ENCODE measurements at regions not wholly inside any gene's neighbourhood (a gene's known extent, or its start where the extent isn't known, plus 50 kb on each side); places are given as distances from the start of the nearest gene placed in this dataset.

DNA sequence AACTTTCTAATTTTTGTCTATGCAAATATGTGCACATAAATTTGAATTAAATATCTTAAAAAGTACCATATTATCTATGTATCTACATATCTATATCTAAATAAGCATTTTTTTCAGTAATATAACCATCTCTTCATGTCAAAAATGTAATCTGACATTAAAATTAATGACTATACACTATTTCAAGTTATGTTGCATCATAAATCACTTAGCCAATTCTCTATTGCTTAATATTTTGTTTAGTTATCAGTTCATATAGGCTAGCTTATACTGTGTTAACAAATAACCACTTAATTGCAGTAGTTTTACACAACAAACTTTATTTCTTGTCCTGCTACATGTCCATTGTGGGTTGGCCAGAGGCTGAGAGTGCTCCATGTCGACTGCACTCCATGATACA is 360.8 kb downstream of the EPM2A start:
- no peak for DNase-seq

DNA sequence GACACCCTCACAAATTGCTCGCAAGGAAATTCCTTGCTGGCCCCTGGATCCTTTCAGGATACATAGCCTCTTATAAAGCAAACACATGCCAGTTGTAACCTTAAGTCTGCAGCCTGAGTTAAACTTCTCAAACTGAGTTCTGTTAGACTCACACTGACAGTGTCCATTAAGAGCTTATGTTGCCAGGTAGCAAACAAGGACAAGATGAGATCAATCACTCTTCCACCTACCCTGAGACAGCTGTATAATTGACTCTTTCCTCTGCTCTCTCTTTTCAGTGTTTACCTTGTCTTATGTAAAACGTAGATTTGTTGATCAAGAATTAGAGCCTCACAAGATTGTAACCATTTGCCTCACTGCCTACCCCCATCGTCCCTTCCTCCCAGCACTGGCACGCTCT is 359.8 kb downstream of the EPM2A start:
- peak; percentile 37 for DNase-seq

DNA sequence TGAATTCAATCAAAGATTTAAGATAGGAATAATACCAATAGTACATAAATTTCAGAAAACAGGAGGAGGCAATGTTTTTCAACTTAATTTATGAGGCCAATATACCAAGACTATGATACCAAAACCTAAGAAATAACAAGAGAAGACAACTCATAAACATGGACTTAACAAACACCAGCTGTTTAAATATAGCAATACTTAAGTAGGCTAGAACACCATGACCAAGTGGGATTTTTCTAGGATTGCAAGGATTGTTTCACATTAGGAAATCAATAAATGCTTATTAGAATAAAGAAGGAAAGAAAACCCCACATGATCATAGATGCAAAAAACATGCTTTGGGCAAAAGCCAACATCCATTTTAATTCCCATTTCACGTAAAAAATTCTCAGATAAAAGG is 355.1 kb downstream of the EPM2A start:
- DNase-seq = no peak

DNA sequence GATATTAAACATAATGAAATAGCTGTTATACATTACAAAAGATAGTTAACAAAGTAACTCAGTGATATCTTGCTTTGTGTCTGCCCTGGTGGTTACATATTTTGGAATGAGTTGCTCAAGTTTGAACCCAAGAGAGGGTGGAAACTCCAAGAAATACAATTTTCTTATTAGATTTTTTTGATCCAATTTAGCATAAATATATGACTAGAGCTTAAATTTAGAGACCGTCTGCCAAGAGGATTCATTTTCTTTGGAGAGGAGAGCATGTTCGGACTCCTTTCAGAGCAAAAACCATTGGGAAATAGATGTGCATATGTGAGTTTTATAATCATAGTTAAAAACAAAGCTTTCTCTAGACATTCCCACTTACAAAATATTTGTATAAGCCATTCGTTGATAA is 353.4 kb downstream of the EPM2A start:
- DNase-seq = no peak

DNA sequence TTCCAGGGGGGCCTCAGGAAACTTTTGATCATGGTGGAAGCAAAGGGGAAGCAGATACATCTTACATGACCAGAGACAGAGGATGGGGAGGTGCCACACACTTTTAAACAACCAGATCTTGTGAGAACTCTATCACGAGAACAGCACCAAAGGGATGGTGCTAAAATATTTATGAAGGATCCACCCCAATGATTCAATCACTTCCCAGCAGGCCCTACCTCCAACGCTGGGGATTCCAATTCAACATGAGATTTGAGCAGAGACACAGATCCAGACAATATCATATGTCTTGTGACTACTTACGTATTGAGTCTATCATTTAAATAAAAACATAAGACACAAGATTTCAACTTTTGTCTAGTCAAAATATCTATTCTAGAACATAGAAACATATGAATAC is 351.9 kb downstream of the EPM2A start:
- DNase-seq = no peak

DNA sequence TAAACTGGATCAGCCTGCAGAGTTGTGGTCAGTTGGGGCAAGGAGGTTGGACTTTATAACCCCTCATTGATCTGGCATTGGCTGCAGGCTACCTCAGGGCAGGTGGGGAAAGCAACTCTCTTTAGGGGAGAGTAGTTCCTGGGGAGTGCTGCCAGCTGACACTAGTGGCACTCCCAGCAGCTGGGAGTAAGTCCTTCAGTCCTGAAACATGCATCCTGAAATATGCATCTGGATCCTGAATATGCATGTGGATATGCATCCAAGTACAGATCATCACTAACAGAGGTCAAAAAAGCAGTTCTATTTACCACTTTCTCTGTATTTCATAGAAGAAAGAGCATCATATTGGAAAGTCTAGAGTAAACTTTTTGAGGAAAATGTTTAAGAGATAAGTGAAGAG is 350.8 kb downstream of the EPM2A start:
- no peak for DNase-seq

DNA sequence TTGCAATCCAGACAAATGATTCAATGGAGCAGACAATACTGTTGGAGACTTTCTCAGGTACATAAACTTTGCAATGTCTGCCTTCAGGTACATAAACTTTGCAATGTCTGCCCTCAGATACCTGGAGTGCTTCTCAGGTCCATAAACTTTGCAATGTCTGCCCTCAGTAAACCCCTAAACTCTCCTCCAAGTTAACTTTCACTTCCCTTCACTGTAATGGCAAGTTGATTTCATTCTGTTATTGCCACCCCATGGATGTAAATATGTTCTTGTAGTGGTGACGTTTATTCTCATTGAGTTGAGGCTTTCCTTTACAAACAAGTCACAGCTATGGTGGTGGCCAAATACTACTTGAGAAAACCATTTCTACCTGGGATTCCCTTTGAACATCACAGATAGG is 338.8 kb downstream of the EPM2A start:
- no peak for DNase-seq

DNA sequence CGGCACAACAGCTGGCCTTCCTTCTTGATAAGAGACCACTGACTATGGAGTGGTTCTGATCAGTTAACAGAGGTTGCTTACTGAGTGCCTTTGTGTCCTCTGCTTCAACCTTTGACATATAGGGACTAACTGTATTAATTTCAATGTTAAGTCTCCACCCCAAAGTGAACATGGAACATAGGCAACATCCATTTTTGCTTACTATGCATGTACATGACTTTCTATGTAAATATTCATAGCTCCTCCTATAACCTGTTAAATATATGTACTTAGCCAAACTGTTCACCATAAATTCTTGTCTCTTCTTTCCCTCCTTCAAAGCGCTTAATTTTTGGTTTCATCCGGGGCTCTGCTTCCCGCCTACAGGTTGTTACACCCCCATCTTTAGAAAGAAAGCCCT is 334.8 kb downstream of the EPM2A start:
- no peak for DNase-seq

DNA sequence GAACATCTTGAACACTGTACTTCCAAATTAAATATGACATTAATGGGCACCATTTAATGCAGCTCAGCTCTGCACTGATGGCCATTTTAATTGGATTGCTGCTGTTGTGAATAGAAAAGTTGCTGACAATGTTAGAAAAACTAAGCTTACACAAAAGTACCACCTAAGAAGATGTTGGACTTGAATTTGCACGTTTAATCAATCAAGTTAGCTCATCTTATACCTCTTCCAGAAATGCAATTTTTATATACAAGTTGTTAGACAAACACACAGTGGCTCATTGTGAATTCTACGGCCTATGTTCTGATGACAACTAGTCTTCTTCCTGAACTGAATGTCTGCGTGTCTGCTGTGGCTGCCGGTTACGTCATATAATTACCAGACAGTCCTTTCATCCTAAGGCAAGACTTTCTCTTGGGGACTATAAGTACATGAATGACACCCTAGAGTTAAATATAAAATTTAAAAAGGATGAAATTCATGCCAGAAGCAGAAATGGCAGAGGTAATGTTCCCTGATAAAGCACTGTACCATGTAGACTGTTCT is 330.2 kb downstream of the EPM2A start:
- no peak for DNase-seq

DNA sequence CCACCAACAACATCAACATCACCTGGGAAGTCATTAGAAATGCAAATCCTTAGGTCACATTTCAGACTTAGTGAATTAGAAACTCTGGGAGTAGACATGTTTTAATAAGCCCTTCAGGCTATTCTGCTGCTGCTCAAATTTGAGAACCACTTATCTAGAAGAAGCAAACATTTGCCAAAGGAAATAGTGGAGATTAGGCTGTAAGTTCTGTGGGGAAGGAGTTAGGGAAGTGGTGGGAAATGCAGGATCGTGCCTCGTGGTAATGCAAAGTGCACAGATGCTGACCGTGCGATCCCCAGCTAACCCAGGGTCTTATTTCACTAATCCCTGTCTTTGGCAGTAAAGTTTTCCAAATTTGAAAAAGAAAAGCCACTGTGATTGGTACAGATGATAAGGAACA is 328.5 kb downstream of the EPM2A start:
- DNase-seq = no peak

DNA sequence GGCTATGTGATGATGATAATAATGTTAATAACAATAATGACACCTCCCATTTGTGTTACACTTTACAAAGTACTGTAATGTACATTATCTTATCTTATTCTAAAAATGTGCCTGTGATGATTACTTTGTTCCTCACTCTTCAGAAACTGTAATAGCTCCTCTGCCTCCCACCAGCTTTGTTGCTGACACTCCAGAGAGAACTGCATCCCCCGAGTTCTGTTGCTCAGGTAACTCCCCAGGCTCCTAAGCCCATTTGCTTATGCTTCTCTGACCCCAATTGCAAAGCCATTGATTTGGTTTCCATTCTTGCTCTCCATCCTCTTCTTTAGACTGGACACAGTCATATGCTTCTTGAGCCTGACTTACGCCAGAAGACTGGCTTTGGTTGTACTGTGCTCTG is 319.7 kb downstream of the EPM2A start:
- no peak for DNase-seq

DNA sequence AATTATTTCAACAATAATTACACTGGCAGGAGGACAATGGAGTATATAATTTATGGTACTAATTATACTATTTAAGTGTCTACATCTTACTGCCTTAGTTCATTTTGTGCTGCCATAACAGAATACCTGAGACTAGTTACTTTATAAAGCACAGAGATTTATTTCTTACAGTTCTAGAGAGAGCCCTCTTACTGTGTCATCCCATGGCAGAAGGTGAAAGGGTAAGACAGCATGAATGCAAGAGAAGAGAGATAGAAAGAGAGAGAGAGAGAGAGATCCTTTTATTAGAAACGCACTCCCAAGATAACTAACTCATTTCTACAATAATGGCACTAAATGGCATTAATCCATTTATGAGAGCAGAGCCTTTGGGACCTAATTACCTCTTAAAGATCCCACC is 314.7 kb downstream of the EPM2A start:
- DNase-seq = peak; percentile 80

DNA sequence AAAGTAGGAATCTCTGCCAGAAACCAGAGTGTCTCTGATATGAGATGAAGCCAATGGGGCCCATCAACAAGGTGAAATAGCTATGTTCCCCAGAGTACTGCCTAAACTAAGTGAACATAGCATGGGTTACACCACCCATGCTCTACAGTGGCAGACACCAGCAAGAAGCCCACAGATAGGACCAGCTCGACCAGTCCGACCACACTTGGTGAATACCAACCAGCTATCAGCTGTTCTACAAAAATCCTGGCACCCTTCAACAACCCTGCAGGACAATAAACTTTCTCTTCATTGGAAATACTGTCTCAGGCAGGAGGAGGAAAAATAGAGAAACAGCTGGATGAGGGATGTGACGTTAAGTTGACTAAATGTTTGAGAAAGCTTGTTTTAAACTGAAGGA is 311.4 kb downstream of the EPM2A start:
- DNase-seq = no peak

DNA sequence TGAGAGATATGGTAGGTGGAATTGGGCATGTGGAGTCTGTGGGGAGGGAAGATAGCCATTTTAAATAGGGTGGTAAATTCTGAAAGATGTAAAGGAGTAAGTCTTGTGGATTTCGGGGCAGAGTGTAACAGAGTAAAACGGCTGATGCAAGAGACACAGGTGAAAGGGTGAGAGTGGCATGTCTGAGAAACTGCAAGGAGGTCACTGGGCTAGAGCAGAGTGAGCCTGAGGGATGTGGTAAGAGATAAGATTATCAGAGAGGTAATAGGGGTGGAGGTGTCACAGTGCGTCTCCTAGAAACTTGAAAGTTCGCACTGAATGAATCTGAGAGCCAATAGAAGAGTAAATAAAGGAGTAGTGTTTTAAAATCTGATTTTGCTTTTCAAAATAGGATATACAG is 308.1 kb downstream of the EPM2A start:
- DNase-seq = no peak

DNA sequence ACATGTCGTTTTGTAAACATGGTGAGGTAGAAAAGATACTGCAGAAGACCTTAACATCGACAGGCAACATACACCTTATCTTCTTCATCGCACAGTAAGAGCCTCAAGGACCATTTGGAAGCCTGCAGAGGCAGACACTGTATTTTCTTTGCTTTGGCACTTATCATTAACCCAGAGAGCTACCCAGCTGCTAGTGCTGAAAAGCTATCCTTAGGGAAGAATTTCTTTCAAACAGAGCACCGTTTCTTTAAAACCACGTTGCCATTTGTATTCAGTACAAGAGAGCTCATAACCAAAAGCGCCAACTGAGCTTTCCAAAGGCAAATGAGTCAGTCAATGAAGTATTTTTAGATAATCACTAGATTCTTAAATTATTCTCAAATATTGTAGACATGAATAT is 306.6 kb downstream of the EPM2A start:
- DNase-seq = no peak

DNA sequence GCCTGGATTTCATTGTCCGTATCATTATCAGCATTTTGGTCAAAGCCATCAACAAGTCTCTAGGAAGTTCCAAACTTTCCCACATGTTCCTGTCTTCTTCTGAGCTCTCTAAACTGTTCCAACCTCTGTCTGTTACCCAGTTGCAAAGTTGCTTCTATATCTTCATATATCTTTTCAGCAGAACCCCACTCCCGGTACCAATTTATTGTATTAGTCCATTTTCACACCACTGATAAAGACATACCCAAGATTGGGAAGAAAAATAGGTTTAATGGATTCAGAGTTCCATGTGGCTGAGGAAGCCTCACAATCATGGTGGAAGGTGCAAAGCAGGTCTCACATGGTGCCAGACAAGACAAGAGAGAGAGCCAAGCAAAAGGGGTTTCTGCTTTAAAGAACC is 293.2 kb downstream of the EPM2A start:
- DNase-seq = no peak

DNA sequence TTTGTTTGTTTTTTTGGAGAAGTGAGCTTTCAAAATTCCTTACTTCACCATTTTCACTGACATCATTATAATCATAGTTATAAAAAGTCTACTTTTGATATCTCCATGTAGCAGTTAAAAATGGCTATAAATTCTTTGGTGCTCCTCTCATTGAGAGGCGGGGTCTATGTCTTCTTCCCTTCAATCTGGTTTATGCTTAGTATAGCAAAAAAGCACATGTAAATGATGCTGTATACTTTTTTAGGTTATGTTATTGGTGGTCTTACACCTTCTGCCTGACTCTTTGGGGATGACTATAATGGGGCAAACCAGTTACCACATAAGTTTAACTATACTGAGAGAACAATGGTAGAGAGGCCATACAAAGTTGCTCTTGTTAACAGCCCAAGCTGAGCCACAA is 289.6 kb downstream of the EPM2A start:
- DNase-seq = no peak

DNA sequence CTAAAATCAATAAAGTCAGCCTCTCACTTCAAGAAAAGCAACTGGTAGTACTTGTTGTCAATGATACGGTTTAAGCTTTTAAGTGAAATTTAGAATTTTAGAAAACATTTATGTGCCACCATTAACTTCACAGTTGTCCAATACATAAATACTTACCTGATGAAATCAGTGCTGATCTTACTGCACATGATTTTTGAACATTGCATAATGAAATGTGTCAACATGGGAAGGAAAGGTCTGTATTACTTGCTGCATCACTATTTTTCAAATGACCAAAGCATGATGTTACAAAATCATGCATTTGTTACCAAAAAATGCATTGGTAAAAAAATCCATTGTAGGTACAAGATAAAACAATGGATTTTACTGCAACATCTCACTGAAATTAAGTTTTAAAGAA is 284.3 kb downstream of the EPM2A start:
- no peak for DNase-seq

DNA sequence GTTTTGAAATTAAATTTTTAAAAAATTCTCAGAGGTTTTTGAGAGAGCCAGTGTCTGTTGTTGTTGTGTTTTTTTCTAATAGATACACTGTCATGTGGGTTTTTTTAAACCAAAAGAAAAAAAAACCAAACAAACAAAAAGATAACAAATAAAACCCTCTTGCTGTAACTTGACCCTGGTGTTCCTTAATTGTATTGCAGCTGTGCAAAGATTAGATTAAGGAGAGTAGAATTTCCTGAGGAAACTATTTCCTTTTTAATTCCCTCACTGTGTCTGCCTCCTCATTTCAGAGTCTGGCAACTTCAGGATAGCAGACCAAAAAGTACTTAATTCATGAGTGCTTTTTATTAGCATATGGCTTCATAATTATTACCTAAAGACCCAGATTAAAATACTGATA is 281.9 kb downstream of the EPM2A start:
- no peak for DNase-seq

DNA sequence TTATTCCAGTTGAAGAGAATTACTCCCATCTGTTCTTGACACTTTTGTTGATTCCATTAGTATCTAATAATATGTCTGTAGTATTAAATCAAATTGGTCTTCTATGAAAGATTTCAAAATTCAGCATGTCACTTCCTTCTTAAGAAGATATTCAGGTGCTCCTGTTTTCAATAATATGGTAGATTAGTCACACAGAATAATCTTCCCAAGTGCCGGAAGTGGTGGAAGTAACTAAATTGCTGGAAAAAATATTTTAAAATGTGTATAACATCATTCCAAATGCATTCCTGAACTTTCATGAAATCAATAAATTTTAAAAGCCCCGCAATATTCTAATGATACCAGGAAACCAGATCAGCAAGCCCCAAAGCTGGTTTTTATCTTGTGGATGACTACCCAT is 281.3 kb downstream of the EPM2A start:
- DNase-seq = no peak

DNA sequence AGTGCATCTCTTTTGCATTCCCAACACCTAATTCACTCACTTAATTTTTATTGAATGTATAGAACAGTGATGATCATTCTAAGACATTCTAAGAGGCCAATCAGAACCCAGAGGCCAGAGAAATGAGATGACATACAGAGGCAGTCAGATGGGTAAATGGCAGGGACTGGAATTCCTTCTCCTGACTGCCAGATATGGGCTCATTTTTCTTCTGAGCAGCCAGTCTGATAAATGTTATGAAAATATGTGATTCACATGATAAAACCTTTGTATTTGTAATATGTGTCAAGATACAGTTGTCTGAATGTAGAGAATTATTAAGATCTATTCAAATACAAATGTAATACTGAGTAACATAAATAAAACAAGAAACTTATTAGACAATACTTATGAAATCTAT is 277.8 kb downstream of the EPM2A start:
- DNase-seq = no peak

DNA sequence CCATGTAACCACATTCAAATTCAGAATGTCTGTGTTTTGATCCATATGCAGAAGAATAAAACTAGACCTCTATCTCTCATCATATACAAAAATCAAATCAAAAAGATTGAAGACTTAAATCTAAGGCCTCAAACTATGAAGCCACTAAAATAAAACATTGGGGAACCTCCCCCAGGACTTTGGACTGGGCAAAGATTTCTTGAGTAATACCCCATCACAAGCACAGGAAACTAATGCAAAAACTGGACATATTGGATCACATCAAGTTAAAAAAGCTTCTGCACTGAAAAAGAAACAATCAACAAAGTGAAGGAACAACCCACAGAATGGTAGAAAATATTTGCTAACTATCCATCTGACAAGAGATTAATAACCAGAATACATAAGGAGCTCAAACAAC is 266.8 kb downstream of the EPM2A start:
- DNase-seq = no peak

DNA sequence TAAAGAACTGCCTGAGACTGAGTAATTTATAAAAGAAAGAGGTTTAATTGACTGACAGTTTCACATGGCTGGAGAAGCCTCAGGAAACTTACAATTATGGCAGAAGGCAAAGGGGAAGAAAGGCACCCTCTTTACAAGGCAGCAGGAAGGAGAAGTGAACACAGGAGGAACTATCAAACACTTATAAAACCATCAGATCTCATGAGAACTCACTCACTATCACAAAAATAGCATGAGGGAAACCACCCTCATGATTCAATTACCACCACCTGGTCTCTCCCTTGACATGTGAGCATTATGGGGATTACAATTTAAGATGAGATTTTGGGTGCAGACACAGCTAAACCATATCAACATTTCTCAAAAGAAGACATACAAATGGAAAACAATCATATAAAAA is 266.3 kb downstream of the EPM2A start:
- no peak for DNase-seq

DNA sequence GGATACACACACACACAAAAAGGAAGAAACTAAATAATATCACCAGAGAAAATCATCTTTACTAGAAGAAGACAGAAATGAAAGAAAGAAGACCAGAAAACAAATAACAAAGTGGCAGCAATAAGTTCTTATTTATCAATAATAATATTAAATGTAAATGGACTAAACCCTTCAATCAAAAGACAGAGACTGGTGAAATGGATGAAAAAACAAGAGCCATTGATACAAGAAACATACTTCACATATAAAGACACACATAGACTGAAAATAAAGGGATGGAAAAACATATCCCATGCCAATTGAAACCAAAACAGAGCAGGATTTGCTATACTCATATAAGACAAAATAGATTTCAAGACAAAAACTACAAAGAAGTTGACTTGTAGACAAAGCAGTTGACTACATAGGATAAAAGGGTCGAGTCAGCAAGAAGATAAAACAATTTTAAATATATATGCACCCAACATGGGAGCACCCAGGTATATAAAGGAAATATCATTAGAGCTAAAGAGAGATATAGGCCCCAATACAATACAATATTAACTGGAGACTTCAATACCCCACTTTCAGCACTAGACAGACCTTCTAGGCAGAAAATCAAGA is 259.4 kb downstream of the EPM2A start:
- no peak for DNase-seq

DNA sequence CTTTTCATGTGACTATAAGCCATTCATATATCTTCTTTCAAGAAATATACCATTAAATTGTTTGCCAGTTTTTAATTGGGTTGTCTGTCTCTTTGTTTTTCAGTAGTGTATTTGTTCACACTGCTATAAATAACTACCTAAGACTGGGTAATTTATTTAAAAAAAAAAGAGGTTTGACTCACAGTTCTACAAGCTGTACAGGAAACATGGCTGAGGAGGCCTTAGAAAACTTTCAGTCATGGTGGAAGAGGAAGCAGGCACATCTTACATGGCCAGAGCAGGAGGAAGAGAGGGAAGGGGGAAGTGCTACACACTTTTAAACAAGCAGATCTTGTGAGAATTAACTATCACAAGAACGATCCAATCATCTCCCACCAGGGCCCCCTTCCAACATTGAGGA is 255.3 kb downstream of the EPM2A start:
- no peak for DNase-seq
